HCT116 (cell line): ENCODE measurements at regions not wholly inside any gene's neighbourhood (a gene's known extent, or its start where the extent isn't known, plus 50 kb on each side); places are given as distances from the start of the nearest gene placed in this dataset.

Experiments used
- ATAC-seq: fragments of 200-7000 bp; cut with Tn5 transposase; 2 replicates; pipeline ENCODE4 v1.9.1; 2020; ENCODE audit warnings: mild to moderate bottlenecking, moderate library complexity
- BruUV-seq: library from RNA; stranded (reverse); fragments of 400-500 nt; replicated peaks from 2 replicates; lab custom pipeline; 2021; lab: Mats Ljungman, UMichigan
- CTCF ChIA-PET: fragments of 300-600 bp; sonication (Branson Sonifier 250); formaldehyde crosslinking; loops from one replicate; lab custom pipeline; 2021; ENCODE audit warnings: antibody characterized with exemption; lab: Charles Lee
- POLR2A ChIA-PET: fragments of 300-600, 350-600 bp; sonication (Branson Sonifier 250); formaldehyde crosslinking; loops from one replicate; lab custom pipeline; 2021; ENCODE audit warnings: antibody characterized with exemption; lab: Charles Lee
- RAD21 ChIA-PET, 2 experiments: fragments of 300-600 bp; sonication (Branson Sonifier 250); formaldehyde crosslinking; loops; one replicate each; lab custom pipeline; 2023; ENCODE audit warnings: low total read pairs in 2 of 2; ENCODE audit not compliant: uncharacterized antibody in 2 of 2, unreplicated experiment in 2 of 2, low non-redundant PET in 1 of 2; lab: Charles Lee
- DNase-seq: peaks from one replicate; pipeline ENCODE4 v3.0.0-alpha.2; 2010; ENCODE audit warnings: low read depth, low spot score
- H2AFZ ChIP-seq: fragments of 200-600 bp; shearing (Covaris generic), sonication (generic); 2 replicates; pipeline ENCODE4 v1.6.1; 2017; ENCODE audit warnings: low read depth, mixed run types, mixed read lengths, antibody characterized with exemption, low read length; ENCODE audit not compliant: poor library complexity, severe bottlenecking
- H3K27ac ChIP-seq: 2 replicates; pipeline ENCODE4 v1.5.1; 2012; ENCODE audit warnings: low read depth, low read length
- H3K27me3 ChIP-seq: fragments of 200-600 bp; sonication (generic); 2 replicates; pipeline ENCODE4 v1.6.1; 2016; ENCODE audit warnings: mixed run types, low read length, mixed read lengths; ENCODE audit not compliant: insufficient read depth
- H3K36me3 ChIP-seq, 2 experiments: fragments of 200-500 bp in 1 of 2; fragments of 200-600 bp in 1 of 2; sonication (Bioruptor generic) in 1 of 2; sonication (generic) in 1 of 2; 2 replicates each; pipeline versions ENCODE4 v1.5.1 to v1.6.1; 2014 to 2016; ENCODE audit warnings: low read length in 2 of 2, inconsistent platforms in 1 of 2, mixed read lengths in 1 of 2, mixed run types in 1 of 2; ENCODE audit not compliant: insufficient read depth in 2 of 2, control insufficient read depth in 1 of 2
- H3K4me1 ChIP-seq, 2 experiments: fragments of 200-600 bp in 1 of 2; sonication (generic) in 1 of 2; 2 replicates each; pipeline versions ENCODE4 v1.5.1 to v1.6.1; 2012 to 2017; ENCODE audit warnings: low read length in 2 of 2, inconsistent platforms in 1 of 2, mild to moderate bottlenecking in 1 of 2, mixed read lengths in 1 of 2, mixed run types in 1 of 2, moderate library complexity in 1 of 2; ENCODE audit not compliant: insufficient read depth in 2 of 2, control insufficient read depth in 1 of 2
- H3K4me2 ChIP-seq: fragments of 200-600 bp; sonication (generic); 2 replicates; pipeline ENCODE4 v1.6.1; 2017; ENCODE audit warnings: mixed run types, low read length, mixed read lengths
- H3K4me3 ChIP-seq, 2 experiments: fragments of 200-600 bp in 1 of 2; sonication (generic) in 1 of 2; replicated peaks in 1 of 2; 2 replicates each; pipeline ENCODE4 v1.5.1; 2011 to 2016; ENCODE audit warnings: low read length in 2 of 2, control low read depth in 1 of 2, low read depth in 1 of 2, mild to moderate bottlenecking in 1 of 2, mixed read lengths in 1 of 2, mixed run types in 1 of 2
- H3K79me2 ChIP-seq: fragments of 200-600 bp; sonication (generic); 2 replicates; pipeline ENCODE4 v1.6.1; 2017; ENCODE audit warnings: mild to moderate bottlenecking, mixed run types, low read length, moderate library complexity, mixed read lengths; ENCODE audit not compliant: insufficient read depth
- H3K9ac ChIP-seq: fragments of 200-600 bp; sonication (generic); 2 replicates; pipeline ENCODE4 v1.6.1; 2016; ENCODE audit warnings: low read length, mixed read lengths
- H3K9me2 ChIP-seq: fragments of 200-600 bp; sonication (generic), shearing (Covaris generic); 2 replicates; pipeline ENCODE4 v1.6.1; 2017; ENCODE audit warnings: mixed run types, mild to moderate bottlenecking, moderate library complexity; ENCODE audit not compliant: insufficient read depth
- H3K9me3 ChIP-seq, 2 experiments: fragments of 200-500 bp in 1 of 2; fragments of 200-600 bp in 1 of 2; sonication (Bioruptor generic) in 1 of 2; sonication (generic) in 1 of 2; 2 replicates each; pipeline ENCODE4 v1.6.1; 2014 to 2017; ENCODE audit warnings: low read length in 2 of 2, mixed read lengths in 2 of 2, inconsistent platforms in 1 of 2, low read depth in 1 of 2, mild to moderate bottlenecking in 1 of 2, mixed run types in 1 of 2, moderate library complexity in 1 of 2; ENCODE audit not compliant: control insufficient read depth in 1 of 2, insufficient read depth in 1 of 2
- H4K20me1 ChIP-seq: fragments of 200-600 bp; sonication (generic), shearing (Covaris generic); 2 replicates; pipeline ENCODE4 v1.6.1; 2017; ENCODE audit warnings: mixed run types, mild to moderate bottlenecking, moderate library complexity; ENCODE audit not compliant: insufficient read depth
- ATF3 ChIP-seq: IDR thresholded peaks from 2 replicates; pipeline ENCODE4 v1.6.1; 2012
- CEBPB ChIP-seq: IDR thresholded peaks from 2 replicates; pipeline ENCODE4 v1.6.1; 2012; ENCODE audit warnings: low read depth
- EGR1 ChIP-seq: IDR thresholded peaks from 2 replicates; pipeline ENCODE4 v1.6.1; 2012; ENCODE audit warnings: low read depth
- SP1 ChIP-seq: IDR thresholded peaks from 2 replicates; pipeline ENCODE4 v1.6.1; 2012; ENCODE audit warnings: low read depth
- TCF7L2 ChIP-seq: IDR thresholded peaks from 2 replicates; pipeline ENCODE4 v1.7.0; 2011; ENCODE audit warnings: borderline replicate concordance, inconsistent platforms; ENCODE audit not compliant: insufficient read depth, insufficient read length; ENCODE audit errors: extremely low read depth
- intact Hi-C: fragments of 100-400 bp; cut with micrococcal nuclease; formaldehyde crosslinking; loops from 2 replicates; pipeline ENCODE4 v1.10.0; 2022
- TF ChIP-seq, protein P1 (sequence below), 3 experiments: fragments of 200-600 bp in 1 of 3; sonication (generic) in 1 of 3; IDR thresholded peaks in 2 of 3; conservative IDR thresholded peaks in 1 of 3; 2 replicates each; pipeline ENCODE4 v1.5.1; 2012 to 2017; ENCODE audit warnings: low read depth in 2 of 3, low read length in 2 of 3, antibody characterized with exemption in 1 of 3, borderline replicate concordance in 1 of 3, control low read depth in 1 of 3, mild to moderate bottlenecking in 1 of 3, mixed read lengths in 1 of 3, mixed run types in 1 of 3, moderate library complexity in 1 of 3; ENCODE audit not compliant: insufficient read depth in 1 of 3
- TF ChIP-seq, protein P2 (sequence below): IDR thresholded peaks from 2 replicates; pipeline ENCODE4 v1.6.1; 2011; ENCODE audit warnings: mild to moderate bottlenecking, low read length, moderate library complexity; ENCODE audit not compliant: insufficient replicate concordance; ENCODE audit errors: extremely low read depth
- TF ChIP-seq, protein P3 (sequence below): IDR thresholded peaks from 2 replicates; pipeline ENCODE4 v1.6.1; 2012; ENCODE audit warnings: low read depth
- TF ChIP-seq, protein P4 (sequence below): IDR thresholded peaks from 2 replicates; pipeline ENCODE4 v1.6.1; 2012

GRCh38 chr11:115684135-115684534, 179.9 kb upstream of the CADM1 start:
- no peaks in the 10 kb centered on the region for H3K27me3 ChIP-seq
- DNase-seq, result no peak
- H3K9me2 ChIP-seq, result no peaks in the 10 kb centered on the region
- no peak overlapping the region for H3K9ac ChIP-seq
- no peaks in the 10 kb centered on the region for H3K79me2 ChIP-seq
- H3K27ac ChIP-seq, result no peak overlapping the region
- no peak overlapping the region for H3K4me2 ChIP-seq
- ChIA-PET POLR2A (no interaction called here), RAD21 (no interaction called here), CTCF (no interaction called here)
- peaks cover 0 to 4% of the 10 kb centered on the region in 2 experiments; a peak in 2 of 4 replicates for H3K9me3 ChIP-seq
- ATAC-seq, result no peak
- no peaks in the 10 kb centered on the region for H3K4me1 ChIP-seq
- TF ChIP-seq CEBPB, result no peak
- no peak for TF ChIP-seq EGR1
- TF ChIP-seq, protein P1, sequence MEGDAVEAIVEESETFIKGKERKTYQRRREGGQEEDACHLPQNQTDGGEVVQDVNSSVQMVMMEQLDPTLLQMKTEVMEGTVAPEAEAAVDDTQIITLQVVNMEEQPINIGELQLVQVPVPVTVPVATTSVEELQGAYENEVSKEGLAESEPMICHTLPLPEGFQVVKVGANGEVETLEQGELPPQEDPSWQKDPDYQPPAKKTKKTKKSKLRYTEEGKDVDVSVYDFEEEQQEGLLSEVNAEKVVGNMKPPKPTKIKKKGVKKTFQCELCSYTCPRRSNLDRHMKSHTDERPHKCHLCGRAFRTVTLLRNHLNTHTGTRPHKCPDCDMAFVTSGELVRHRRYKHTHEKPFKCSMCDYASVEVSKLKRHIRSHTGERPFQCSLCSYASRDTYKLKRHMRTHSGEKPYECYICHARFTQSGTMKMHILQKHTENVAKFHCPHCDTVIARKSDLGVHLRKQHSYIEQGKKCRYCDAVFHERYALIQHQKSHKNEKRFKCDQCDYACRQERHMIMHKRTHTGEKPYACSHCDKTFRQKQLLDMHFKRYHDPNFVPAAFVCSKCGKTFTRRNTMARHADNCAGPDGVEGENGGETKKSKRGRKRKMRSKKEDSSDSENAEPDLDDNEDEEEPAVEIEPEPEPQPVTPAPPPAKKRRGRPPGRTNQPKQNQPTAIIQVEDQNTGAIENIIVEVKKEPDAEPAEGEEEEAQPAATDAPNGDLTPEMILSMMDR (IDR thresholded peaks at IDR 0.05 in 2 of 3, conservative IDR thresholded peaks at IDR 0.05 in 1 of 3; ENCODE audit: borderline replicate concordance in 1 of 3, insufficient read depth in 1 of 3, low read depth in 2 of 3, low read length in 2 of 3), result no peak
- TF ChIP-seq, protein P2, sequence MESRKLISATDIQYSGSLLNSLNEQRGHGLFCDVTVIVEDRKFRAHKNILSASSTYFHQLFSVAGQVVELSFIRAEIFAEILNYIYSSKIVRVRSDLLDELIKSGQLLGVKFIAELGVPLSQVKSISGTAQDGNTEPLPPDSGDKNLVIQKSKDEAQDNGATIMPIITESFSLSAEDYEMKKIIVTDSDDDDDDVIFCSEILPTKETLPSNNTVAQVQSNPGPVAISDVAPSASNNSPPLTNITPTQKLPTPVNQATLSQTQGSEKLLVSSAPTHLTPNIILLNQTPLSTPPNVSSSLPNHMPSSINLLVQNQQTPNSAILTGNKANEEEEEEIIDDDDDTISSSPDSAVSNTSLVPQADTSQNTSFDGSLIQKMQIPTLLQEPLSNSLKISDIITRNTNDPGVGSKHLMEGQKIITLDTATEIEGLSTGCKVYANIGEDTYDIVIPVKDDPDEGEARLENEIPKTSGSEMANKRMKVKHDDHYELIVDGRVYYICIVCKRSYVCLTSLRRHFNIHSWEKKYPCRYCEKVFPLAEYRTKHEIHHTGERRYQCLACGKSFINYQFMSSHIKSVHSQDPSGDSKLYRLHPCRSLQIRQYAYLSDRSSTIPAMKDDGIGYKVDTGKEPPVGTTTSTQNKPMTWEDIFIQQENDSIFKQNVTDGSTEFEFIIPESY, result no peak
- TF ChIP-seq, protein P3, sequence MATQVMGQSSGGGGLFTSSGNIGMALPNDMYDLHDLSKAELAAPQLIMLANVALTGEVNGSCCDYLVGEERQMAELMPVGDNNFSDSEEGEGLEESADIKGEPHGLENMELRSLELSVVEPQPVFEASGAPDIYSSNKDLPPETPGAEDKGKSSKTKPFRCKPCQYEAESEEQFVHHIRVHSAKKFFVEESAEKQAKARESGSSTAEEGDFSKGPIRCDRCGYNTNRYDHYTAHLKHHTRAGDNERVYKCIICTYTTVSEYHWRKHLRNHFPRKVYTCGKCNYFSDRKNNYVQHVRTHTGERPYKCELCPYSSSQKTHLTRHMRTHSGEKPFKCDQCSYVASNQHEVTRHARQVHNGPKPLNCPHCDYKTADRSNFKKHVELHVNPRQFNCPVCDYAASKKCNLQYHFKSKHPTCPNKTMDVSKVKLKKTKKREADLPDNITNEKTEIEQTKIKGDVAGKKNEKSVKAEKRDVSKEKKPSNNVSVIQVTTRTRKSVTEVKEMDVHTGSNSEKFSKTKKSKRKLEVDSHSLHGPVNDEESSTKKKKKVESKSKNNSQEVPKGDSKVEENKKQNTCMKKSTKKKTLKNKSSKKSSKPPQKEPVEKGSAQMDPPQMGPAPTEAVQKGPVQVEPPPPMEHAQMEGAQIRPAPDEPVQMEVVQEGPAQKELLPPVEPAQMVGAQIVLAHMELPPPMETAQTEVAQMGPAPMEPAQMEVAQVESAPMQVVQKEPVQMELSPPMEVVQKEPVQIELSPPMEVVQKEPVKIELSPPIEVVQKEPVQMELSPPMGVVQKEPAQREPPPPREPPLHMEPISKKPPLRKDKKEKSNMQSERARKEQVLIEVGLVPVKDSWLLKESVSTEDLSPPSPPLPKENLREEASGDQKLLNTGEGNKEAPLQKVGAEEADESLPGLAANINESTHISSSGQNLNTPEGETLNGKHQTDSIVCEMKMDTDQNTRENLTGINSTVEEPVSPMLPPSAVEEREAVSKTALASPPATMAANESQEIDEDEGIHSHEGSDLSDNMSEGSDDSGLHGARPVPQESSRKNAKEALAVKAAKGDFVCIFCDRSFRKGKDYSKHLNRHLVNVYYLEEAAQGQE, result no peak
- TF ChIP-seq TCF7L2, result no peak
- TF ChIP-seq, protein P4, sequence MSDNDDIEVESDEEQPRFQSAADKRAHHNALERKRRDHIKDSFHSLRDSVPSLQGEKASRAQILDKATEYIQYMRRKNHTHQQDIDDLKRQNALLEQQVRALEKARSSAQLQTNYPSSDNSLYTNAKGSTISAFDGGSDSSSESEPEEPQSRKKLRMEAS, result no peak
- no peak for TF ChIP-seq SP1
- TF ChIP-seq ATF3, result no peak
- H4K20me1 ChIP-seq, result no peaks in the 10 kb centered on the region
- no peak overlapping the region for H2AFZ ChIP-seq
- H3K4me3 ChIP-seq, result no peak overlapping the region
- H3K36me3 ChIP-seq, result no peaks in the 10 kb centered on the region
- intact Hi-C loops, result no loop called here
- BruUV-seq, result no TSS peak
